ACC112 (cell line): ENCODE measurements at regions not wholly inside any gene's neighbourhood (a gene's known extent, or its start where the extent isn't known, plus 50 kb on each side); places are given as distances from the start of the nearest gene placed in this dataset.
A peak's percentile ranks its signal among the peaks of the same experiment; 100 is the strongest.

Experiments
- H2AFZ ChIP-seq: fragments of 200-600 bp; sonication (generic); one replicate; pipeline ENCODE4 v1.6.0; 2017; ENCODE audit warnings: antibody characterized with exemption, low read length; ENCODE audit not compliant: unreplicated experiment
- H3K27ac ChIP-seq: fragments of 200-600 bp; sonication (generic); 2 replicates; pipeline ENCODE4 v1.5.1; 2014; ENCODE audit warnings: low read depth, mild to moderate bottlenecking, antibody characterized with exemption, low read length, moderate library complexity
- H3K27me3 ChIP-seq: fragments of 200-600 bp; sonication (generic); 2 replicates; pipeline ENCODE4 v1.6.1; 2014; ENCODE audit warnings: mild to moderate bottlenecking, antibody characterized with exemption, low read length, moderate library complexity, mixed read lengths; ENCODE audit not compliant: insufficient read depth
- H3K36me3 ChIP-seq: fragments of 200-600 bp; sonication (generic); 2 replicates; pipeline ENCODE4 v1.6.1; 2016; ENCODE audit warnings: mild to moderate bottlenecking, antibody characterized with exemption, low read length, moderate library complexity, mixed read lengths; ENCODE audit not compliant: insufficient read depth
- H3K4me1 ChIP-seq: fragments of 200-600 bp; sonication (generic); one replicate; pipeline ENCODE4 v1.6.1; 2016; ENCODE audit warnings: low read length, mixed read lengths; ENCODE audit not compliant: insufficient read depth, unreplicated experiment, control insufficient read depth
- H3K4me3 ChIP-seq: fragments of 200-600 bp; sonication (generic); 2 replicates; pipeline ENCODE4 v1.5.1; 2014; ENCODE audit warnings: mild to moderate bottlenecking, low read depth, low read length
- H3K79me2 ChIP-seq: fragments of 200-600 bp; sonication (generic); one replicate; pipeline ENCODE4 v1.6.0; 2016; ENCODE audit warnings: low read length; ENCODE audit not compliant: control insufficient read depth, unreplicated experiment, insufficient read depth

DNA sequence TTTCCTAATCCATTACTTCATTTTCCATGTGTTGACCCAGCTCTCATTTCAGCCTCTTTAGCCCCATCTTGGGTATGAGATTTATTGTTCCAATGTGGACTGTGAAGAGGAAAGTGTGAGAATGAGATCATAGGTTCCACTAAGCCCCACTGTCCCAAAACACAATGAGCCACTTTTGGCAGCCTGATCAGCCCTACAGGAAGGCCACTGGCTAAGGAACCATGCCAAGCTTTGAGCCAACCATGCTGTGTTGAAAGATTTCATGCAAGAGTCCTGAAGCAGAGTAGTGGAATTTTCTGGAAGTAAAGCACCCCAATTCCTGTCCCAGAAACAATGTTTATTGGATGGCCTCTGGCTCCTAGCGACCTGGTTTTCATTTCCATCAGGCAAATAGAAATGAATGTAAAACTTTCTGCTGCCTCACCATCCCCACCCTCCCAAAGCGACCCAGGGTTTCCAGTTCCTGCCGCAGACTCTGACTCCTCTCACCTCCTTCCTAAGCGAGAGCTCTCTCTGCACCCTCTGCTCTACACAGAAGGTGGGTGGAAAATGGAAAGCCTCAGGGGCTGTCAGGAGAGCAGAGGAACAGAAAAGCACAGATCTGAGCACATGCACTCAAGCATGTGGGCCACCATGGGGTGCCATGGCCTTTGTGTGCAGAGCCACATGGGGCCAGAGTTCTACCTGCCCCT, 73.1 kb downstream of the KCTD12 start:
- H3K4me1 ChIP-seq: peaks cover 14% of the 10 kb centered on the region
- H3K79me2 ChIP-seq: no peaks in the 10 kb centered on the region
- no peak overlapping the region for H2AFZ ChIP-seq
- H3K36me3 ChIP-seq: no peaks in the 10 kb centered on the region
- no peak overlapping the region for H3K27ac ChIP-seq
- H3K27me3 ChIP-seq: peaks cover 5% of the 10 kb centered on the region; the same call in 1 of the 2 replicates
- H3K4me3 ChIP-seq: no peak overlapping the region

DNA sequence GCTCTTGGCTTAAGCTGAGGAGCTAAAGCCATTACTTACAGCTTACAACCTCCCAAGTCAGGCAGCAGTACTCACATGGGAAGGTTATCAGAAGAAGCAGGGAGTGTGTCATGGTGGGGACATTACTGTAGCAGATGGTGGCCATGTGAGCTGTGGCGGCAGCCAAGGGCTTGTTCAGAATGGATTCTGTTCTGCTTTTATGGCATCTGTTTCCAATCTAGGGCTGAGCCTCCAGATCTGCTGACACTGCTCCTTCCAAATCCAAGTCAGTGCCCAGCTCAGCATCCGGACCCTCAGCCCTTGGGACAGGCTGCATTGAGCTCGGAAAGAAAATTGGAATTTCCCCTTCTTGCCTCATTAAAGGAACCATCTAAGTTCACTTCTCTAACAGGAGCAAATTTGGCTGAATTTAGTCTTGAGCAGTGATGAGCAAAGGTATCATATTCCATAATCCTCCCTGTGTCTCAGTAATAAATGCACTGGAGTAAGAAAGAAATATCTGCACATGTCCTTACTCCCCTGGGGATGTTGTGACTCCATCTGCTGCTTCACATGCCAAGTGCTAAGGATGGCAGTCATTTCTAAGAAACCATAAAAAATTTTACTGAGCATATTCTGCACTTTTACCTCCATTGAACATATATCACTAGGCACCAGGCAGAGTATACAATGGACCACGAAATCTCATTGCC, 73.9 kb downstream of the KCTD12 start:
- Histone ChIP-seq H3K27ac (no peak overlapping the region), H3K4me3 (no peak overlapping the region), H3K36me3 (no peaks in the 10 kb centered on the region), H3K27me3 (peaks cover 5% of the 10 kb centered on the region; the same call in 1 of the 2 replicates), H3K4me1 (peaks cover 14% of the 10 kb centered on the region), H3K79me2 (no peaks in the 10 kb centered on the region), H2AFZ (no peak overlapping the region)

DNA sequence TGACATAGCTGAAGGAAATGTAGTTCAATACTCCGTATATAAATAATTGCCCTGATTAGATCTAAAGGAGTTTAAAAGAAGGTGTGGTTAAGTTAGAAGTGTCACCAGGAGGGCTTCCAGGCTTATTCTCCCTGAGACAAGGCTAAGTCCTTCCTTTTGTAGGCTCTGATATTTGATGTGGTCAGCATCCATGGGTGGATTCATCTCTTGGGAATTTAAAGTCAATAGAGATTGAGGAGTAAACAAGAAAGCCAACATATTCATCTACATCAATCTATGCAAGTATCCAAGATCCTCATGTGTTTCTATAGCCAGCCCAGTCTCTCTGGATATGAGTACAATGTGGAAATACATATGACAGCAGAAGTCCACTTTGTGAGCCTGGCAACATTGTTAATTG, 76.8 kb downstream of the KCTD12 start:
- Histone ChIP-seq H3K27ac (peak overlapping the region; percentile 87), H3K79me2 (no peaks in the 10 kb centered on the region), H3K4me1 (peaks cover 14% of the 10 kb centered on the region), H2AFZ (no peak overlapping the region), H3K36me3 (no peaks in the 10 kb centered on the region), H3K27me3 (no peaks in the 10 kb centered on the region), H3K4me3 (no peak overlapping the region)

DNA sequence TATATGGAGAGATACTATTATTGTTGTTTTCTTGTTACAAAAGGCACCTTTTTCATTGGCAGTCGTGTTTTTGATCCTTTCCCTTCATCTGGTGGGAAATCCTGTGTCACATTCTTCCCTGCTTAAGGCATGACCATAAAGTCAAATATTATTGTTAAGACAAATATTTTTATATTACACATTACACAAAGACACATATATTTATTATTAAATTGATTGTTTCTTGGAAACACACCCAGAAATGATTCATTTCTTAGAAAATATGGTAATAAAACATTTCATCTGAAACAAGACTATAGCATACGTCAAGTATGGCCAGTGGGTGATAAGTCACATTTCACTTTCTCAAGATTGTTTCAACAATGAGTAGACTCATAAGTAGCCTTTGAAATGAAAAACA, 77.3 kb downstream of the KCTD12 start:
- Histone ChIP-seq H2AFZ (no peak overlapping the region), H3K36me3 (no peaks in the 10 kb centered on the region), H3K27ac (peak overlapping the region; percentile 87), H3K27me3 (no peaks in the 10 kb centered on the region), H3K4me1 (peaks cover 14% of the 10 kb centered on the region), H3K79me2 (no peaks in the 10 kb centered on the region), H3K4me3 (no peak overlapping the region)

DNA sequence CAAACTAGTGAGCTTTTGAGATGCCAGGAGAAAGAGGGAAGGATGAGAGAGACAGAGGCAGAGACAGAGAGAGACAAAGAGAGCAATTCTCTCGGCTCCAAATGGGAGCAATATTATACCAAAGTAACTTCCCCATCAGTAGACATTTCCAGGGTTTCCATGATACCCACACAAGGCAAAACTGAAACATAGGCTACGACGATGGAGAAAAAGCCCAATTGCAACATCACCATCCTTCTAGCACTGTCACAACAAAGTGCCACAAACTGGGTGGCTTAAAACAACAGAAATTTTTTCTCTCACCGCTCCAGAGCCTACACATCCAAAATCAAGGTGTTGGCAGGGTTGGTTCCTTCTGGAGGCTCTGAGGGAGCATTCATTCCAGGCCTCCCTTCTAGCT, 81.4 kb downstream of the KCTD12 start:
- no peaks in the 10 kb centered on the region for H3K79me2 ChIP-seq
- no peaks in the 10 kb centered on the region for H3K36me3 ChIP-seq
- H3K27me3 ChIP-seq: no peaks in the 10 kb centered on the region
- H3K4me1 ChIP-seq: peaks cover 9% of the 10 kb centered on the region
- H3K4me3 ChIP-seq: no peak overlapping the region
- no peak overlapping the region for H3K27ac ChIP-seq
- H2AFZ ChIP-seq: no peak overlapping the region

DNA sequence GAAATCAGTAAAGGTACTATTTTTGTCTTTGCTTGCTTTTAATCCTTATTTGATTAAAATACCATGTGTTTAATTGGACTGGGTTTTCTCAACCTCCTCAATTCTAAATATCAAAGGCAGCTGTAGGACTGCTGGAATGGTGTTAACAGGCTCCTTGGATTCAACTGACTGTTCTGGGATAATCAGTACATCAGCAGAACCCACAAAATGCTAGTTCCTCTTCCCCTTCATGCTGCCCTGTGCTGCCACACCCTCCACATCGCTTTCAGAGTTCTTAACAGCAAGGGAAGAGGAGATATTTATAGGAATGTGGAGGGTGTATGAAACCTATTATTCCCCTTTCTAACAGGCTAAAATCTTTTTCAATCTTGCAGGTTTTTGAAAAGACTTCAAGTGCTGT, 82.4 kb downstream of the KCTD12 start:
- no peaks in the 10 kb centered on the region for H3K27me3 ChIP-seq
- H3K4me1 ChIP-seq: peaks cover 2% of the 10 kb centered on the region
- H3K27ac ChIP-seq: no peak overlapping the region
- H3K36me3 ChIP-seq: no peaks in the 10 kb centered on the region
- no peak overlapping the region for H2AFZ ChIP-seq
- H3K4me3 ChIP-seq: no peak overlapping the region
- H3K79me2 ChIP-seq: no peaks in the 10 kb centered on the region

DNA sequence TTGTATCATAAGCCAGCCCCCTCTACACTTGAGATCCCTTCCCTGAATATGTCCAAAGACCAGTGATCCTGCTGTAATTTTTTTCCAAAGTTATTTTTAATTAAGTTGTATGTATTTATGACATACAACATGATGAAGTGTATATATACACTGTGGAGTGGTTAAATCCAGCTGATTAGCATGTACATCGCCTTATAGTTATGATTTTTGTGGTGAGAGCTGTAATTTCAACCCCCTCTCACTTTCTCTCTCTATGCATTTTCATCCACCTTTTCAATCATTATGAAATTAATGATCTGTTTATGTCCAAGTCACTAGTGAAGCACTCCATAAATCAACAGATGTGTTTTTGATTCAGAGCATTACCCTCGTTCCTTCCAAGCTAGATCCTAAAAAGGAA, 85.3 kb downstream of the KCTD12 start:
- Histone ChIP-seq H3K79me2 (no peaks in the 10 kb centered on the region), H3K27me3 (no peaks in the 10 kb centered on the region), H3K4me1 (no peaks in the 10 kb centered on the region), H3K27ac (no peak overlapping the region), H3K4me3 (no peak overlapping the region), H2AFZ (no peak overlapping the region), H3K36me3 (no peaks in the 10 kb centered on the region)

DNA sequence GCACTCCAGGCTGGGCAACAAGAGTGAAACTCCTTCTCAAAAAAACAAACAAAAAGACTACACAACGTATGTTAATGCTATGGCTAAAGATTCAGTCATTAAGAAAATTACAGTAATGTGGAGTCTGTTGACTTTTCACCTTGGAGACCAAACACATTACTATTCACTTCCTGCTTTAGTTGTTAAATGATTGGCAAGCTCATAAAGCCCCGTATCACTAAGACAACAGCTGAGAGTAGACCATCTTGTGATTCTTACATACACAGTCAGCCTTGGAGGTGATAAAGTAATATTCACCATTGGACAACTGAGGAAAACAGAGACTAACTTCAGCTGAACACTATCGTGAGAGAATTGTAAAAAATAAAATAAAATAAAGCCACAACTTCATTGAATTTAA, 86.5 kb downstream of the KCTD12 start:
- Histone ChIP-seq H3K4me3 (no peak overlapping the region), H3K27ac (no peak overlapping the region), H3K36me3 (no peaks in the 10 kb centered on the region), H2AFZ (no peak overlapping the region), H3K4me1 (no peaks in the 10 kb centered on the region), H3K79me2 (no peaks in the 10 kb centered on the region), H3K27me3 (no peaks in the 10 kb centered on the region)

DNA sequence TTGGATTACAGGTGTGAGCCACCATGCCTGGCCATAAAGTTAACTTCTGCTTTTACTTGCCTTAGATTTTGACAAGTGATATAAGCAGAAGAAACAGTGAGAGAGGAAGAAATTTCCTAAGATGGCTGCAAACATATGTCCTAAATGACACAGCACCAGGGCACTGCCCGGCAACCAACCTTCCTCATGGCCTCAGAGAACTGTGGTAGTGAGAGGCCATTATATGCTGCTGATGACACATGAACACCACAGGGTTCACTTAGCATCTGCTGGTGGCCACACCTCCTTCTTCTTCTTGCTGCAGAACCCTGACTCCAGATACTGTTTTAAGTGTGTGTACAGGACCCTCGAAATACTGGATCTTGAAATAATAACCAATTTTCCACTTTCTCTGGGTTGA, 88.2 kb downstream of the KCTD12 start:
- Histone ChIP-seq H3K4me1 (peaks cover 1% of the 10 kb centered on the region), H3K79me2 (no peaks in the 10 kb centered on the region), H3K27me3 (no peaks in the 10 kb centered on the region), H2AFZ (no peak overlapping the region), H3K4me3 (no peak overlapping the region), H3K27ac (no peak overlapping the region), H3K36me3 (no peaks in the 10 kb centered on the region)

DNA sequence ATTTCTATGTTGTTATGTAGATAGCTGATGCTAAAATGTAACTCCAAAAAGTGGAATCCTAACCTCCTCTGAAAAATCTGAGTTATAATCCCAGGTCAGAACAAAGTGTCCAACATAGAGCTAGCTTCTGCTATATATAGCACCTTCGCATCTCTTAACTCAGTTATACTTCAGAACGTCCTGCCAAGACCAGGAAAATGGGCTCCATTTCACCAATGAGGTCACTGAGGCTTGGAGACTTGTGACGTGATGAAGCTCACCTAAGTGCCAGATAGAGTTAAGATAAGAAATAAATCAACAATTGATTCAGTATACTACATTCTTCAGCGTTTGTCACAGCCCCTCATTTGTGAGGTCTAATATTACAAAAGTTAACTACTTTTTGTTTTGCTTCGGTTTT, 88.8 kb downstream of the KCTD12 start:
- Histone ChIP-seq H3K79me2 (no peaks in the 10 kb centered on the region), H2AFZ (no peak overlapping the region), H3K4me3 (no peak overlapping the region), H3K27me3 (no peaks in the 10 kb centered on the region), H3K4me1 (peaks cover 4% of the 10 kb centered on the region), H3K36me3 (no peaks in the 10 kb centered on the region), H3K27ac (no peak overlapping the region)

DNA sequence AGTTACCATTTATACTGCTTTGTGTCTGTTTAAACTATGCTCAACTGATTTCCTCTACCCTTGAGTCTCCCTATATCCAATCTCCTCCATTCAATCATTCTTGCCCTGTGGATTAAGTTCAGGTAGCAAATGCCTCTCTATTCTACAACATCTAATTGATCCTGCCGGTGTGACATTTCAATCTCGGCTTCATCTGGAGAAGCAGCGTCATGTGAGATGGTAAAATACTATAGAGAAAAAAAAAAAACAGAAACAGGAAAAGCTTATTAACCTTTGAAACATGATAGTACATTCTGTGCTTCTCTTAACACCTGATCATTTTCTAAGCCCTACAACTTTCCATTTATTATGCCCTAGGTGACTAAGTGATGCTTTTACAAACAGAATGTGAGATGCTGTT, 89.4 kb downstream of the KCTD12 start:
- no peak overlapping the region for H3K27ac ChIP-seq
- no peaks in the 10 kb centered on the region for H3K79me2 ChIP-seq
- H2AFZ ChIP-seq: no peak overlapping the region
- H3K27me3 ChIP-seq: no peaks in the 10 kb centered on the region
- no peaks in the 10 kb centered on the region for H3K36me3 ChIP-seq
- H3K4me1 ChIP-seq: peaks cover 4% of the 10 kb centered on the region
- H3K4me3 ChIP-seq: no peak overlapping the region
